Thyroid gland (tissue), 4 donors: ENCODE measurements at regions not wholly inside any gene's neighbourhood (a gene's known extent, or its start where the extent isn't known, plus 50 kb on each side); places are given as distances from the start of the nearest gene placed in this dataset.

Experiments used
- POLR2A ChIP-seq, 2 donors: fragments of 450-650 bp; IDR thresholded peaks; one replicate each; pipeline ENCODE4 v1.6.1; 2017; ENCODE audit warnings: antibody characterized with exemption in 2 of 2, mild to moderate bottlenecking in 2 of 2, moderate library complexity in 1 of 2
- TF ChIP-seq, protein P1 (sequence below), 6 experiments: fragments of 200-600 bp in 3 of 6; fragments of 450-650 bp in 3 of 6; sonication (generic) in 3 of 6; IDR thresholded peaks; one replicate each; pipeline ENCODE4 v1.5.1; 2016 to 2019; ENCODE audit warnings: antibody characterized with exemption in 6 of 6, mild to moderate bottlenecking in 2 of 6, inconsistent platforms in 1 of 6, moderate library complexity in 1 of 6

DNA sequence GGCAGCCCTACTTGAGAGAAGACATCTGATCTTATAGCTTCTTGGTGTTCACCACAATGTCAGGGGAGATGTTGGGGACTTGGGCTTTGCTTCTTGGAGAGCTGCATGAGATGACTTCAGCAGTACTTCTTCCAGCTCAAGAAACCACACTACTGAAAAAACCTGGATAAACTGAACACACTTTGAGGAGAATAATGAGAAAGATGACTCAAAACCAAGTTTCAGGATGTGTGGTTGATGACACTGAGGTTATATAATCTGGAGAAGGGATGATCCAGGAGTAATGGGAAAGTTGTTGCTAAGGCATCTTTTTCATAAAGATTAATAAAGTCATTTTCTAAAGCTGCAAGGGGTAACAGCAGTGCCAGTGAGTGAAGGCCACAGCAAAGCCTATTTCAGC is 58.4 kb upstream of the PNPLA4 start:
- TF ChIP-seq POLR2A (IDR thresholded peaks at IDR 0.05), result no peak
- TF ChIP-seq, protein P1, sequence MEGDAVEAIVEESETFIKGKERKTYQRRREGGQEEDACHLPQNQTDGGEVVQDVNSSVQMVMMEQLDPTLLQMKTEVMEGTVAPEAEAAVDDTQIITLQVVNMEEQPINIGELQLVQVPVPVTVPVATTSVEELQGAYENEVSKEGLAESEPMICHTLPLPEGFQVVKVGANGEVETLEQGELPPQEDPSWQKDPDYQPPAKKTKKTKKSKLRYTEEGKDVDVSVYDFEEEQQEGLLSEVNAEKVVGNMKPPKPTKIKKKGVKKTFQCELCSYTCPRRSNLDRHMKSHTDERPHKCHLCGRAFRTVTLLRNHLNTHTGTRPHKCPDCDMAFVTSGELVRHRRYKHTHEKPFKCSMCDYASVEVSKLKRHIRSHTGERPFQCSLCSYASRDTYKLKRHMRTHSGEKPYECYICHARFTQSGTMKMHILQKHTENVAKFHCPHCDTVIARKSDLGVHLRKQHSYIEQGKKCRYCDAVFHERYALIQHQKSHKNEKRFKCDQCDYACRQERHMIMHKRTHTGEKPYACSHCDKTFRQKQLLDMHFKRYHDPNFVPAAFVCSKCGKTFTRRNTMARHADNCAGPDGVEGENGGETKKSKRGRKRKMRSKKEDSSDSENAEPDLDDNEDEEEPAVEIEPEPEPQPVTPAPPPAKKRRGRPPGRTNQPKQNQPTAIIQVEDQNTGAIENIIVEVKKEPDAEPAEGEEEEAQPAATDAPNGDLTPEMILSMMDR (IDR thresholded peaks at IDR 0.05), result no peak
